Activated T-helper 2 cell treated with anti-CD3 and anti-CD28 coated beads, Interferon-gamma antibody, Interleukin-2, Interleukin-4, amounts not matched to agents 10 μg/mL and 5 μg/mL and 100 μg/mL, durations not matched to agents 14 hours and 24 hours and 36 hours (primary cell): ENCODE measurements at regions not wholly inside any gene's neighbourhood (a gene's known extent, or its start where the extent isn't known, plus 50 kb on each side); places are given as distances from the start of the nearest gene placed in this dataset.

Source experiments
- DNase-seq: peaks from one replicate; pipeline ENCODE4 v3.0.0; 2021; ENCODE audit warnings: low spot score
- H3K27ac Mint-ChIP-seq: one replicate; pipeline ENCODE4 v1.8.0; 2021; ENCODE audit warnings: mixed read lengths
- H3K27me3 Mint-ChIP-seq: one replicate; pipeline ENCODE4 v1.8.0; 2021; ENCODE audit warnings: low read depth, mixed read lengths
- H3K36me3 Mint-ChIP-seq: one replicate; pipeline ENCODE4 v1.8.0; 2021; ENCODE audit warnings: low read depth, mixed read lengths
- H3K4me1 Mint-ChIP-seq: one replicate; pipeline ENCODE4 v1.8.0; 2021; ENCODE audit warnings: low read depth, mixed read lengths
- H3K4me3 Mint-ChIP-seq: one replicate; pipeline ENCODE4 v1.8.0; 2021; ENCODE audit warnings: low read depth, mild to moderate bottlenecking, moderate library complexity, mixed read lengths
- H3K9me3 Mint-ChIP-seq: one replicate; pipeline ENCODE4 v1.8.0; 2021; ENCODE audit warnings: mixed read lengths
- intact Hi-C: fragments of 100-400 bp; cut with micrococcal nuclease; formaldehyde crosslinking; loops from one replicate; pipeline ENCODE4 v1.15.1; 2023

GRCh38 chr12:59181196-59181777 is 261.0 kb upstream of the LRIG3 start:
- intact Hi-C loops: no loop called here
- Mint-ChIP-seq H3K36me3 (no peaks in the 10 kb centered on the region), H3K4me3 (no peak overlapping the region), H3K9me3 (no peaks in the 10 kb centered on the region), H3K4me1 (no peaks in the 10 kb centered on the region), H3K27me3 (no peaks in the 10 kb centered on the region), H3K27ac (no peak overlapping the region)
- DNase-seq: no peak

- no peaks in the 10 kb centered on the region for H3K9me3 Mint-ChIP-seq
- DNase-seq: no peak
- H3K4me3 Mint-ChIP-seq: no peak overlapping the region
- no peaks in the 10 kb centered on the region for H3K27me3 Mint-ChIP-seq
- no peak overlapping the region for H3K27ac Mint-ChIP-seq
- no peaks in the 10 kb centered on the region for H3K4me1 Mint-ChIP-seq
- H3K36me3 Mint-ChIP-seq: no peaks in the 10 kb centered on the region
- intact Hi-C loops: no loop called here
Measured at GRCh38 chr12:59179231-59179630, 258.9 kb upstream of the LRIG3 start.

GRCh38 chr12:59173695-59174094 is 253.4 kb upstream of the LRIG3 start:
- intact Hi-C loops: no loop called here
- H3K27me3 Mint-ChIP-seq: no peaks in the 10 kb centered on the region
- no peak for DNase-seq
- no peaks in the 10 kb centered on the region for H3K4me1 Mint-ChIP-seq
- H3K4me3 Mint-ChIP-seq: no peak overlapping the region
- no peaks in the 10 kb centered on the region for H3K9me3 Mint-ChIP-seq
- no peaks in the 10 kb centered on the region for H3K36me3 Mint-ChIP-seq
- no peak overlapping the region for H3K27ac Mint-ChIP-seq

GRCh38 chr12:59168647-59169046 is 248.3 kb upstream of the LRIG3 start:
- no peaks in the 10 kb centered on the region for H3K27me3 Mint-ChIP-seq
- H3K4me3 Mint-ChIP-seq: no peak overlapping the region
- intact Hi-C loops: no loop called here
- H3K27ac Mint-ChIP-seq: no peak overlapping the region
- no peaks in the 10 kb centered on the region for H3K9me3 Mint-ChIP-seq
- no peak for DNase-seq
- no peaks in the 10 kb centered on the region for H3K36me3 Mint-ChIP-seq
- no peaks in the 10 kb centered on the region for H3K4me1 Mint-ChIP-seq

- Mint-ChIP-seq H3K4me3 (no peak overlapping the region), H3K9me3 (no peaks in the 10 kb centered on the region), H3K4me1 (no peaks in the 10 kb centered on the region), H3K36me3 (no peaks in the 10 kb centered on the region), H3K27me3 (no peaks in the 10 kb centered on the region), H3K27ac (no peak overlapping the region)
- intact Hi-C loops: no loop called here
- no peak for DNase-seq
Measured at GRCh38 chr12:59166457-59166856, 246.2 kb upstream of the LRIG3 start.

- DNase-seq: no peak
- Mint-ChIP-seq H3K27ac (no peak overlapping the region), H3K36me3 (no peaks in the 10 kb centered on the region), H3K9me3 (no peaks in the 10 kb centered on the region), H3K4me1 (no peaks in the 10 kb centered on the region), H3K4me3 (no peak overlapping the region), H3K27me3 (no peaks in the 10 kb centered on the region)
- intact Hi-C loops: no loop called here
Measured at GRCh38 chr12:59164991-59165718, 244.9 kb upstream of the LRIG3 start.

- Mint-ChIP-seq H3K9me3 (no peaks in the 10 kb centered on the region), H3K4me3 (no peak overlapping the region), H3K36me3 (no peaks in the 10 kb centered on the region), H3K27ac (no peak overlapping the region), H3K27me3 (no peaks in the 10 kb centered on the region), H3K4me1 (no peaks in the 10 kb centered on the region)
- no peak for DNase-seq
- intact Hi-C loops: no loop called here
Measured at GRCh38 chr12:59164226-59164625, 243.9 kb upstream of the LRIG3 start.

GRCh38 chr12:59158681-59159080 is 238.4 kb upstream of the LRIG3 start:
- Mint-ChIP-seq H3K27me3 (no peaks in the 10 kb centered on the region), H3K27ac (no peak overlapping the region), H3K9me3 (no peaks in the 10 kb centered on the region), H3K4me1 (no peaks in the 10 kb centered on the region), H3K36me3 (no peaks in the 10 kb centered on the region), H3K4me3 (no peak overlapping the region)
- no peak for DNase-seq
- intact Hi-C loops: no loop called here

- no peak overlapping the region for H3K4me3 Mint-ChIP-seq
- no peaks in the 10 kb centered on the region for H3K9me3 Mint-ChIP-seq
- no peak for DNase-seq
- no peak overlapping the region for H3K27ac Mint-ChIP-seq
- H3K36me3 Mint-ChIP-seq: no peaks in the 10 kb centered on the region
- H3K4me1 Mint-ChIP-seq: no peaks in the 10 kb centered on the region
- intact Hi-C loops: no loop called here
- no peaks in the 10 kb centered on the region for H3K27me3 Mint-ChIP-seq
Measured at GRCh38 chr12:59158066-59158465, 237.8 kb upstream of the LRIG3 start.

GRCh38 chr12:59155448-59155847 is 235.1 kb upstream of the LRIG3 start:
- H3K9me3 Mint-ChIP-seq: no peaks in the 10 kb centered on the region
- no peaks in the 10 kb centered on the region for H3K36me3 Mint-ChIP-seq
- no peak overlapping the region for H3K27ac Mint-ChIP-seq
- H3K4me1 Mint-ChIP-seq: no peaks in the 10 kb centered on the region
- no peak overlapping the region for H3K4me3 Mint-ChIP-seq
- no peaks in the 10 kb centered on the region for H3K27me3 Mint-ChIP-seq
- DNase-seq: no peak
- intact Hi-C loops: no loop called here

- Mint-ChIP-seq H3K36me3 (no peaks in the 10 kb centered on the region), H3K27me3 (no peaks in the 10 kb centered on the region), H3K9me3 (no peaks in the 10 kb centered on the region), H3K4me1 (no peaks in the 10 kb centered on the region), H3K27ac (no peak overlapping the region), H3K4me3 (no peak overlapping the region)
- intact Hi-C loops: loop anchor here (2.0 kb wide), 1 partner anchor 610 kb away; no protein-coding TSS in a partner anchor
- no peak for DNase-seq
Measured at GRCh38 chr12:59151243-59151642, 230.9 kb upstream of the LRIG3 start.

- no peak overlapping the region for H3K27ac Mint-ChIP-seq
Measured at GRCh38 chr12:59149995-59150642, 229.8 kb upstream of the LRIG3 start.

GRCh38 chr12:59147791-59148190 is 227.5 kb upstream of the LRIG3 start:
- Mint-ChIP-seq H3K36me3 (no peaks in the 10 kb centered on the region), H3K4me3 (no peak overlapping the region), H3K9me3 (no peaks in the 10 kb centered on the region), H3K4me1 (no peaks in the 10 kb centered on the region), H3K27ac (no peak overlapping the region), H3K27me3 (no peaks in the 10 kb centered on the region)
- intact Hi-C loops: no loop called here
- DNase-seq: no peak

More at GRCh38 chr12:59149995-59150642, 229.8 kb upstream of the LRIG3 start:
- no peaks in the 10 kb centered on the region for H3K27me3 Mint-ChIP-seq
- H3K36me3 Mint-ChIP-seq: no peaks in the 10 kb centered on the region
- H3K4me3 Mint-ChIP-seq: no peak overlapping the region
- no peak for DNase-seq
- intact Hi-C loops: loop anchor here (1.0 to 2.0 kb wide), 2 partner anchors 37 to 609 kb away; no protein-coding TSS in a partner anchor
- no peaks in the 10 kb centered on the region for H3K4me1 Mint-ChIP-seq
- H3K9me3 Mint-ChIP-seq: no peaks in the 10 kb centered on the region
